ENCODE measurements at regions not wholly inside any gene's neighbourhood (a gene's known extent, or its start where the extent isn't known, plus 50 kb on each side); places are given as distances from the start of the nearest gene placed in this dataset.

DNA sequence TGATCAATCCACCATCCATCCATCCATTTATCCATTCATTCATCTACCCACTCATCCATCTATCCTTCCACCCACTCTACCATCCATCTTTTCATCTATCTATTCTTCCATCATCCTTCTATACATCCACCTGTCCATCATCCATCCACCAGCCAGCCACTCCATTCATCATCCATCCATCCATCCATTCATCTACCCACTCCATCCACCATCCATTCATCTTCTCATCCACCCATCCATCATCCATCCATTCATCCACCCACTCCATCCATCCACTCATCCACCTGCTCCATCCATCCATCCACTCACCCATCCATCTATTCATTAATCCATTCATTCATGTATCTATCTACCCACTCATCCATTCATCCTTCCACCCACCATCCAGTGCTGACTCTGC lies 127.9 kb upstream of the TMPRSS2 start:
- TF ChIP-seq, protein P1, sequence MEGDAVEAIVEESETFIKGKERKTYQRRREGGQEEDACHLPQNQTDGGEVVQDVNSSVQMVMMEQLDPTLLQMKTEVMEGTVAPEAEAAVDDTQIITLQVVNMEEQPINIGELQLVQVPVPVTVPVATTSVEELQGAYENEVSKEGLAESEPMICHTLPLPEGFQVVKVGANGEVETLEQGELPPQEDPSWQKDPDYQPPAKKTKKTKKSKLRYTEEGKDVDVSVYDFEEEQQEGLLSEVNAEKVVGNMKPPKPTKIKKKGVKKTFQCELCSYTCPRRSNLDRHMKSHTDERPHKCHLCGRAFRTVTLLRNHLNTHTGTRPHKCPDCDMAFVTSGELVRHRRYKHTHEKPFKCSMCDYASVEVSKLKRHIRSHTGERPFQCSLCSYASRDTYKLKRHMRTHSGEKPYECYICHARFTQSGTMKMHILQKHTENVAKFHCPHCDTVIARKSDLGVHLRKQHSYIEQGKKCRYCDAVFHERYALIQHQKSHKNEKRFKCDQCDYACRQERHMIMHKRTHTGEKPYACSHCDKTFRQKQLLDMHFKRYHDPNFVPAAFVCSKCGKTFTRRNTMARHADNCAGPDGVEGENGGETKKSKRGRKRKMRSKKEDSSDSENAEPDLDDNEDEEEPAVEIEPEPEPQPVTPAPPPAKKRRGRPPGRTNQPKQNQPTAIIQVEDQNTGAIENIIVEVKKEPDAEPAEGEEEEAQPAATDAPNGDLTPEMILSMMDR (IDR thresholded peaks at IDR 0.05; ENCODE audit: low read length), result no peak
- TF ChIP-seq EZH2 (IDR thresholded peaks at IDR 0.05; ENCODE audit: borderline replicate concordance, low read length), result no peak

Measured in OCI-LY1 (cell line).